Immature natural killer cell (primary cell): ENCODE measurements at regions not wholly inside any gene's neighbourhood (a gene's known extent, or its start where the extent isn't known, plus 50 kb on each side); places are given as distances from the start of the nearest gene placed in this dataset.

Source experiments
- DNase-seq, 3 donors: peaks; one replicate each; pipeline ENCODE4 v3.0.0; 2022; ENCODE audit warnings: mixed read lengths in 1 of 3
- H3K27ac Mint-ChIP-seq, 6 donors: one replicate each; pipeline ENCODE4 v1.8.0; 2020; ENCODE audit warnings: mixed read lengths in 6 of 6, mild to moderate bottlenecking in 5 of 6, inconsistent platforms in 4 of 6, moderate library complexity in 3 of 6
- H3K27me3 Mint-ChIP-seq, 3 donors: one replicate each; pipeline ENCODE4 v1.8.0; 2020 to 2021; ENCODE audit warnings: low read depth in 3 of 3, mild to moderate bottlenecking in 3 of 3, mixed read lengths in 3 of 3, moderate library complexity in 3 of 3, inconsistent platforms in 1 of 3
- H3K36me3 Mint-ChIP-seq, 3 donors: one replicate each; pipeline ENCODE4 v1.8.0; 2020; ENCODE audit warnings: mixed read lengths in 3 of 3, inconsistent platforms in 2 of 3, mild to moderate bottlenecking in 2 of 3
- H3K4me1 Mint-ChIP-seq, 2 donors: one replicate each; pipeline ENCODE4 v1.8.0; 2020; ENCODE audit warnings: inconsistent platforms in 2 of 2, mild to moderate bottlenecking in 2 of 2, mixed read lengths in 2 of 2, moderate library complexity in 1 of 2
- H3K4me3 Mint-ChIP-seq, 5 donors: one replicate each; pipeline ENCODE4 v1.8.0; 2020; ENCODE audit warnings: mild to moderate bottlenecking in 5 of 5, mixed read lengths in 5 of 5, inconsistent platforms in 3 of 5, moderate library complexity in 3 of 5
- H3K9me3 Mint-ChIP-seq, 6 donors: one replicate each; pipeline ENCODE4 v1.8.0; 2020; ENCODE audit warnings: mild to moderate bottlenecking in 6 of 6, mixed read lengths in 6 of 6, inconsistent platforms in 4 of 6, moderate library complexity in 3 of 6

- Mint-ChIP-seq H3K36me3 (no peaks in the 10 kb centered on the region), H3K4me1 (no peaks in the 10 kb centered on the region), H3K4me3 (no peak overlapping the region), H3K27me3 (peaks cover 0 to 6% (median 2%) of the 10 kb centered on the region in 3 donors), H3K9me3 (no peaks in the 10 kb centered on the region), H3K27ac (no peak overlapping the region)
- DNase-seq: no peak
Observed at GRCh38 chr1:55387145-55387544, 172.0 kb upstream of the USP24 start.

DNA sequence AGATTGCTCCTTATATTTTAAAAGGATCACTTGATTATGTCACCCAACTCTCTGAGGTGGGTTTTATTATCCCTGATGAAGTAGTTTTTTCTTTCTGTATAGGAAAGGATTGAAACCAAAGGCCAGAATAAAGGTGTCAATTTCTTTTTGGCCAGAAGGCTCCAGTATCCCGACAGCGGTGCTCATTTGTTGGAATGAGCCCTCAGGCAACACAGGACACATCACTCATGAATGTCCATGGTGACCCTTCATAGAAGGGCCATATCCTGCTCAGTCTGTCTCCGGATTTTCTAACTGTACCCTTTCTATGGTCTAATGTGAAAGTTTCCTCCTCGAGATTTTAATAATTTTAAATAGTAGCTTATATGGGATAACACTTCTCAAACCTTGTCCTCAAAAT is 171.3 kb upstream of the USP24 start:
- peaks cover 0 to 5% (median 2%) of the 10 kb centered on the region in 3 donors for H3K27me3 Mint-ChIP-seq
- DNase-seq: no peak
- H3K4me1 Mint-ChIP-seq: no peaks in the 10 kb centered on the region
- H3K36me3 Mint-ChIP-seq: no peaks in the 10 kb centered on the region
- no peak overlapping the region for H3K4me3 Mint-ChIP-seq
- H3K9me3 Mint-ChIP-seq: no peaks in the 10 kb centered on the region
- H3K27ac Mint-ChIP-seq: no peak overlapping the region

DNA sequence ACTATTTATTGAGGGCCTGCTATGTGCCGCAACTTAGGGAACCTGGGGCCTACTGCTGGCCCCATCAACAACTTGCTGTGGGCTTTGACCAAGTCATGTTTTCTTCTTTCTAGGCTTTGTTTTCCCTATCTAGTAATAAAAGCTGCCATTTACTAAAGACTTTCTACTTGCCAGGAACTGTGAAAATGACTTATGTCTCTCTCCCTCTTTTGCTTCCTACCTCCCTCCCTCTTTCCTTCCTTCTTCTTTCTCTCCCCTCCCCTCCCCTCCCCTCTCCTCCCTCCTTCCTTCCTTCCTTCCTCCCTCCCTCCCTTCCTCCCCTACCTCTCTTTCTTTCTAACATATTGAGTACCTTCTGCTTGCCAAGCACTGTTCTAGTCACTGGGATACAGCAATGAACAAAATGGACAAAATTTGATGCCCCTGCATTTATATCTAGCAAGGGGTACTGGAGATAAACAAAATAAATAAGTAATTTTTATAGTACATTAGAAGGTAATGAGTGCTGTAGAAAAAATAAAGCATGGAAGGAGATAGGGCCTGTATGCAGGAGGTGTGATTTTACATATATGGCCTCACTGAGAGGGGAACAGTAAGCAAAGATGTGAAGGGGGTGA is 170.3 kb upstream of the USP24 start:
- Mint-ChIP-seq H3K4me1 (no peaks in the 10 kb centered on the region), H3K27ac (no peak overlapping the region), H3K9me3 (no peaks in the 10 kb centered on the region), H3K36me3 (no peaks in the 10 kb centered on the region), H3K27me3 (peaks cover 0 to 5% (median 2%) of the 10 kb centered on the region in 3 donors), H3K4me3 (no peak overlapping the region)
- no peak for DNase-seq

GRCh38 chr1:55384637-55385036 is 169.5 kb upstream of the USP24 start:
- Mint-ChIP-seq H3K9me3 (no peaks in the 10 kb centered on the region), H3K36me3 (no peaks in the 10 kb centered on the region), H3K27ac (no peak overlapping the region), H3K27me3 (peaks cover 0 to 5% (median 0%) of the 10 kb centered on the region in 3 donors), H3K4me1 (no peaks in the 10 kb centered on the region), H3K4me3 (no peak overlapping the region)
- no peak for DNase-seq

DNA sequence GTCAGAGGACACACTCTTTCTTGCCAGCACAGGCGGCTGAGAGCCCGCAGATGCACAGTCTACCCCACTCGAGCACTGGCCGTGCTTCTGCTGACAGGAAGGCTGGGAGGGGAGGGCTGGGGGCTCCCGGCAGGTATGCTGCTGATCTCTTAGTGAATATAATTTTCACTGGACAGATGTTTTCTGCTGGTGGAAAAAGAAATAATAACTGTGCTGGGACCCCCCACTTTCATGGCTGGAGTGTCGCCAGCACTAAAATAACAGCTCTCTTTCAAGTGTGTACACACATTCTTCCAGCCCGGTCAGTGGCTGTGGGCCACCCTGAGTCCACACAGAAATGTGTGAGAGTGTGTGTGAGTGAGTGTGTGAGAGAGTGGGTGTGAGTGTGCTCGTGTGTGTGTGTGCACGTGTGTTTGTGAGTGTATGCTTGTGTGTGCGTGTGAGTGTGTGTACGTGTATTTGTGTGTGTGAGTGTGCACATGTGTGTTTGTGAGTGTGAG is 167.7 kb upstream of the USP24 start:
- Mint-ChIP-seq H3K36me3 (no peaks in the 10 kb centered on the region), H3K9me3 (no peaks in the 10 kb centered on the region), H3K4me3 (no peak overlapping the region), H3K27me3 (peaks cover 0 to 5% (median 0%) of the 10 kb centered on the region in 3 donors), H3K4me1 (peaks cover 0 to 3% of the 10 kb centered on the region in 2 donors), H3K27ac (no peak overlapping the region)
- no peak for DNase-seq

- Mint-ChIP-seq H3K27ac (no peak overlapping the region), H3K4me3 (no peak overlapping the region), H3K27me3 (peaks cover 0 to 5% (median 0%) of the 10 kb centered on the region in 3 donors), H3K9me3 (no peaks in the 10 kb centered on the region), H3K4me1 (peaks cover 0 to 3% of the 10 kb centered on the region in 2 donors), H3K36me3 (no peaks in the 10 kb centered on the region)
- no peak for DNase-seq
Observed at GRCh38 chr1:55381983-55382382, 166.8 kb upstream of the USP24 start.

DNA sequence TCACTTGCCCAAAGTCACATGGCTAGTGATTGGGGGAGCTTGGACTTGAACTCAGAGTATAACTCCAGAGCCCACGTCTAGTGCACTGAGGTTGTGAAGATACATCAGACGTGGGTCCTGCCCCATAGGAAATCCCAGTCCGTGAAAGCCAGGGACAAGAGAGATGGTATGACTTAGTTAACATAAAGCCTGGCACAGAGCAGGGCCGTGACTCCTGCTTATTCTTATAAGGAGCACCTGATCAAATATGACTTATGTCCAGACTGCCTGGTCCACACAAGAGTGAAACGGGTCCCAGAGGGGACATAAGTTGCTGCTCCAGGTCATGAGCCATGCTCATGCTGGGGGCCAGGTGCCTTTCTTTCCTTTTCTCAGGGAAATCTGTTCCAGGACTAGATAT is 166.3 kb upstream of the USP24 start:
- no peak overlapping the region for H3K27ac Mint-ChIP-seq
- H3K9me3 Mint-ChIP-seq: no peaks in the 10 kb centered on the region
- H3K27me3 Mint-ChIP-seq: peaks cover 0 to 5% (median 0%) of the 10 kb centered on the region in 3 donors
- peaks cover 0 to 3% of the 10 kb centered on the region in 2 donors for H3K4me1 Mint-ChIP-seq
- H3K36me3 Mint-ChIP-seq: no peaks in the 10 kb centered on the region
- no peak for DNase-seq
- H3K4me3 Mint-ChIP-seq: no peak overlapping the region

DNA sequence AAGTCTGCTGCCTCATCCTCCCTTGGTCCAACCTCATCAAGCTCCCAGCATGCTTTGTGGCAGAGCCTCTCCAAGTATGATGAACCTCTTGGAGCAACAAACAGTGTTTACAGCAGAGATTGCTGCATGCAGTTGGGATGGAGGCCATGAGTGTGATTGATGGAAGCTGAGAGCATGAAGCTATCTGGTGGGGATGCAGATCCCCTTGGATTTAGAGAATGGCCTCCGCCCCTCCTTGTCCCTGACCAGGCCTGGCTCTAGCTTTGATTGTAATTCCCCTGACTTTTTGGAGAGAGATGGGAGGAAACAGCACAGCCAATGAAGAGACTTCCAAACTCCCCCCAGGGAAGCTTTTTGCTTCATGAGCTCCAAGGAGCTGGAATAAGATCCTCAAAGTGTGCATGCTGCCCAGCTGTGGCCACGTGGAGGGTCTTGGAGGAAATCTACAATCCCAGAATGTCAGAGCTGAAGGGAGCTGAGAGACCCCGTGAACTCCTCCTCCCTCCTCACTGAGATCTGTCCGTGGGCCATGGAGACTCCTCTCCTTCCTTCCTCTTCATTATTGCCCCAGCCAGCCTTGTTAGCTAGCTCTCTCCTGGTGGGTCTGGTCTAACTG is 165.3 kb upstream of the USP24 start:
- Mint-ChIP-seq H3K27ac (no peak overlapping the region), H3K36me3 (no peaks in the 10 kb centered on the region), H3K4me3 (no peak overlapping the region), H3K9me3 (no peaks in the 10 kb centered on the region), H3K4me1 (peaks cover 0 to 3% of the 10 kb centered on the region in 2 donors), H3K27me3 (peaks cover 0 to 5% (median 0%) of the 10 kb centered on the region in 3 donors)
- no peak for DNase-seq

- peaks cover 0 to 3% of the 10 kb centered on the region in 2 donors for H3K4me1 Mint-ChIP-seq
- peak overlapping the region in 1 of 6 donors; percentile 48 for H3K27ac Mint-ChIP-seq
- H3K36me3 Mint-ChIP-seq: no peaks in the 10 kb centered on the region
- H3K4me3 Mint-ChIP-seq: no peak overlapping the region
- H3K9me3 Mint-ChIP-seq: no peaks in the 10 kb centered on the region
- peaks cover 0 to 5% (median 0%) of the 10 kb centered on the region in 3 donors for H3K27me3 Mint-ChIP-seq
- DNase-seq: no peak
Observed at GRCh38 chr1:55378582-55378981, 163.4 kb upstream of the USP24 start.

DNA sequence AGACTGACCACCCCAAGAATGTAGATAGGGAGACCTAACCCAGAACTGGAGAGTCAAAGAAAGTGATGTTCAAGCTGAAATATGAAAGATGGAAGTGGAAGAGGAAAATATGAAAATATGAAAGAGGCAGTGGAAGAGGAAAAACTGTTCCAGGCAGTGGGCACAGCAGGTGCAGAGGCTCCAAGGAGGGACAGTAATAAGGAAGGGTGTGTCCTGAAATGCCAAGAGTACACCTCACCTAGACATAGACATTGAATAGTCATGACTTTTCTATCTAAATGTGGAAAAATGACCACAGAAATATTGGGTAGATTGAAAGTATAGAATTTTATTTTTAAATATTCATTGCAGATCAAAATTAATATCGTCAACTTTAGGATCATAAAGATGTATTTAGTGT is 161.7 kb upstream of the USP24 start:
- no peak overlapping the region for H3K4me3 Mint-ChIP-seq
- H3K27me3 Mint-ChIP-seq: no peaks in the 10 kb centered on the region
- no peaks in the 10 kb centered on the region for H3K9me3 Mint-ChIP-seq
- no peak overlapping the region for H3K27ac Mint-ChIP-seq
- no peaks in the 10 kb centered on the region for H3K36me3 Mint-ChIP-seq
- no peak for DNase-seq
- H3K4me1 Mint-ChIP-seq: peaks cover 0 to 3% of the 10 kb centered on the region in 2 donors

DNA sequence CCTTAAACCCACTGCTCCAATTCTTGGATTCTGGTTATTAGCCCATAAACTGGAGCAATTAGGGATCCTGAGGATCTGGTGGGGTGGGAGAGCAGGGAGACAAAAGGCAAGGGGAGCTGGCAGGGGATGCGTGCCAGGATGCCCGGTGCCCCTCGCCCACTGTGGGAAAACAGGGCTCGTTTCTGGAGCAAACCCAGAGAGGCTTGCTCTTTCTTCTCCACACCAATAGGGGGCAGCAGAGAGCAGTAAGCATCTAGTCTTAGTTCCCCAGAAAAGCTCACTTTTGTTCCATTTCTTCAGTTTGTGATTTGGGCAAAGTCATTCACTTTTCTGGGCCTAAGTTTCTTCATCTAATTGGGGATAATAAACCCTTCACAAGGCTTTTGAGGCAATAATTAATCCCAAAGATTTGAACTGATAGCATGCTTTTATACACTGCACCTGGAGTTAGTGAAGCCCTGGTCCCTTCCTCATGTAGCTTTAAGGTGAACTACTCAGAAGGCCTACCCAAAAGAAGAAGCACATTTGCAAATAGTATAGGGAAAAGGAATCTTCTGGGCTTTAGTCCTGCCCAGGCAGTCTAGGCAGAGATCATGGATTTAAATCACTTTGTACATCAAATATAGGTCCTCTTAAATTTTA is 160.6 kb upstream of the USP24 start:
- Mint-ChIP-seq H3K4me1 (peaks cover 0 to 3% of the 10 kb centered on the region in 2 donors), H3K27me3 (no peaks in the 10 kb centered on the region), H3K9me3 (no peaks in the 10 kb centered on the region), H3K4me3 (no peak overlapping the region), H3K27ac (no peak overlapping the region), H3K36me3 (no peaks in the 10 kb centered on the region)
- DNase-seq: peak; percentile 7 to 28 (median 20)

DNA sequence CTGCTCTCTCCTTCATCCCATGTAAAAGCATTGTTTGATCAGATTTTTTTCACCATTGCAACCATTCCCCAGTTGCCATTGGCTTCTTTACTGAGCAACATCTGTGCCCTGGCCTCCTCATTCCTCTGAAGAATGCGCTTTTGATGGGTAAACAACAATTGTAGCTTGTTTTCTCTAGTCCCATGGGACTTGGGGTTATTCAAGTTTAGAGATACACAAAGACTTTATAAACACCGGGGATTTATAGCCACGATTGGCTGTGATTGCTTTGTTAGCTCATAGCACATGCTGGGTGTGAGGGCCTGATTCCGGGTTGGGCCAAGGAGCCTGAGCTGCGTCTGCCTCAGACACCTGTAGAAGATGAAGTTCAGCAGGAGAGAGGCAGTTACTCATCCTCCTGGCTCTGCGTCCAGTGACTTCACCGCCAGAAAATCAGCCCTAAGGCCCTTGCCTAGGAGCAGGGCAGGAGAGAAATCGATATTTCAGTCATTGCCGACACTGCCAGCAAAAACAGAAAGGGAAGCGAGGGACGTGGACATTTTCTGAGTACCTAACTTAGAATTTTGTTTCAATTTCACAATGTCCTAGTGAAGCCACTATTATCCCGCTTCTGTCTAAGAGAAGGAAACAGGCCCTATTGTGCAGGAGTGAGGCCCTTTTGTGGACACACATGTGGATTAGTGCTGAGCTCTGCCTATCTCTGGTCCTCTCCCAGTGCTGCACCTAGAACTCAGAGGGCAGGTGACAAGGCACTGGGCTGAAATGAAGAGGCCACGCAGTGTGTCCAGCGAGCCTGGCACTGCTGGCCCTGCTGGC is 159.8 kb upstream of the USP24 start:
- no peaks in the 10 kb centered on the region for H3K27me3 Mint-ChIP-seq
- peaks cover 0 to 3% of the 10 kb centered on the region in 2 donors for H3K4me1 Mint-ChIP-seq
- no peak for DNase-seq
- H3K9me3 Mint-ChIP-seq: no peaks in the 10 kb centered on the region
- H3K4me3 Mint-ChIP-seq: no peak overlapping the region
- H3K36me3 Mint-ChIP-seq: no peaks in the 10 kb centered on the region
- H3K27ac Mint-ChIP-seq: no peak overlapping the region

- peaks cover 0 to 2% (median 0%) of the 10 kb centered on the region in 3 donors for H3K27me3 Mint-ChIP-seq
- no peak overlapping the region for H3K4me3 Mint-ChIP-seq
- H3K36me3 Mint-ChIP-seq: no peaks in the 10 kb centered on the region
- H3K27ac Mint-ChIP-seq: peak overlapping the region in 1 of 6 donors; percentile 46
- H3K4me1 Mint-ChIP-seq: peaks cover 0 to 2% of the 10 kb centered on the region in 2 donors
- no peak for DNase-seq
- no peaks in the 10 kb centered on the region for H3K9me3 Mint-ChIP-seq
Observed at GRCh38 chr1:55374216-55374615, 159.1 kb upstream of the USP24 start.

GRCh38 chr1:55369474-55369873 is 154.3 kb upstream of the USP24 start:
- H3K4me1 Mint-ChIP-seq: no peaks in the 10 kb centered on the region
- H3K4me3 Mint-ChIP-seq: no peak overlapping the region
- H3K9me3 Mint-ChIP-seq: no peaks in the 10 kb centered on the region
- H3K27me3 Mint-ChIP-seq: peaks cover 3 to 5% (median 4%) of the 10 kb centered on the region in 3 donors
- no peak for DNase-seq
- H3K36me3 Mint-ChIP-seq: no peaks in the 10 kb centered on the region
- no peak overlapping the region for H3K27ac Mint-ChIP-seq
